Muscle layer of duodenum (tissue), 2 donors: ENCODE measurements at regions not wholly inside any gene's neighbourhood (a gene's known extent, or its start where the extent isn't known, plus 50 kb on each side); places are given as distances from the start of the nearest gene placed in this dataset.

Source experiments
- H3K27ac ChIP-seq: one replicate; pipeline ENCODE4 v1.7.0; 2013; ENCODE audit warnings: mild to moderate bottlenecking, low read length
- H3K27me3 ChIP-seq: one replicate; pipeline ENCODE4 v1.7.0; 2013; ENCODE audit warnings: low read depth, mild to moderate bottlenecking, control low read depth, low read length
- H3K36me3 ChIP-seq, 2 donors: one replicate each; pipeline ENCODE4 v1.7.0; 2013; ENCODE audit warnings: low read length in 2 of 2, control low read depth in 1 of 2, mild to moderate bottlenecking in 1 of 2; ENCODE audit not compliant: insufficient read depth in 2 of 2, control insufficient read depth in 1 of 2
- H3K4me1 ChIP-seq, 2 donors: one replicate each; pipeline ENCODE4 v1.7.0; 2013; ENCODE audit warnings: low read length in 2 of 2, mild to moderate bottlenecking in 2 of 2, control low read depth in 1 of 2, moderate library complexity in 1 of 2; ENCODE audit not compliant: insufficient read depth in 2 of 2, control insufficient read depth in 1 of 2
- H3K4me3 ChIP-seq, 2 donors: one replicate each; pipeline ENCODE4 v1.7.0; 2013; ENCODE audit warnings: low read length in 2 of 2, low read depth in 1 of 2, mild to moderate bottlenecking in 1 of 2
- H3K9me3 ChIP-seq, 2 donors: one replicate each; pipeline ENCODE4 v1.7.0; 2013; ENCODE audit warnings: low read length in 2 of 2, control low read depth in 1 of 2, mild to moderate bottlenecking in 1 of 2; ENCODE audit not compliant: control insufficient read depth in 1 of 2
- donor health status: healthy.

DNA sequence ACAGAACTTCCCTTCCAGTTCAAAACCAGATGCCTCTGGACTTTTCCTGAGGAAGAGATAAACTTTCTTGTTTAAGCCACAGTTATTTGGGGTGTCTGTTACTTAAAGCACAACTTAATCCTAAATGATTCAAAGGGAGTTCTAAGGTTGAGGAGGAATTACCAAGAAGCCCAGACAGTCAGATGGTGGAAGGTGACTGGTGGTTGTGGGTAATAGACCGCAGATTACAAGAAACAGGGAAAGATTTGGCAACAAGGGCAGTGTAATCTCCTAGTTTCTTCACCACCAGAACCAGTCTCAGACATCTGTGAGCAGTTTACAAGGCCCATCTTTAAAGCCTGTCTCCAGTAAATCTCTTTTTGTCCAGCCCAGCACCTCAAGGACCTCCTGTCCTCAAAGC, 130.1 kb upstream of the CTTNBP2NL start:
- H3K27ac ChIP-seq, result no peak overlapping the region
- H3K4me1 ChIP-seq, result peaks cover 6 to 10% of the 10 kb centered on the region in 2 donors
- H3K27me3 ChIP-seq, result no peaks in the 10 kb centered on the region
- H3K36me3 ChIP-seq, result no peaks in the 10 kb centered on the region
- H3K4me3 ChIP-seq, result no peak overlapping the region
- peaks cover 0 to 5% of the 10 kb centered on the region in 2 donors for H3K9me3 ChIP-seq

DNA sequence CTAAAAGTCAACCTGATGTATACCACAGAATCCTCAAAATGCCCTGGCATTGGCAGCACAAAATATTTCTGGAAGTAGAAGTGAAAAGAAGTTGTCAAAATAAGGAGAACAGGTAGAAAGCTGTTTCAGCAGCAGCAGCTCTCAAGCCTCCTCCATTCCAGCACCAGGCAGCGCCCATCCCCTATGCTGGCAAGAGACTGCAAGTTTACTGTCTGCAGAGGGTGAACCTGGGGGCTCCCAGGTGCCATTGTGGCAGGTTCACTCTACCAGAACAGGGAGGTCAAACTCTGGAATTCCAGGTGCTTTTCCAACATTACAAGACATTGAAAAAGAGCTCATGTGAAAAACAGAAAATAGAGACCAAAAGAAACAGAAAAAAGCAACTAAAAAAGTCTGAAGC, 128.8 kb upstream of the CTTNBP2NL start:
- H3K4me1 ChIP-seq, result peaks cover 6 to 10% of the 10 kb centered on the region in 2 donors
- no peak overlapping the region for H3K4me3 ChIP-seq

DNA sequence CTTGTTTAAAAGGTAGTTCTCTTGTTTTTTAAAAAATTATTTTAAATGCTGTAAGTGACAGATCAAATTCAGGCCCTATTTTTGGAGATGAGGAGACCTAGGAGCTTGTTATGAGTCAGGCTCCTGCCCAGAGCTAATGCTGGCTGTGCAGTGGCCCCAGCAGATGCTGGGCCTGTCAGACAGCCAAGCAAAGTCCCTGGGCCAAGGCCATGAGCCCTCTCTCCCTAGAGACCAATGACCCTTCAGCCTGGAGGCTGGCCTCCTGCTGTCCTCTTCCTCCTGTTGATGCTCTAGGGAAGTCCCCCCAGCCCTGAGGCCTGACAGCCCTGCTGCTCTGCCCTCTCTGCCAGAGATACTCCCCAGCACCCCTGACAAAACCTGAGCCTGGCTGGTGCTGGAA, 128.1 kb upstream of the CTTNBP2NL start:
- H3K27me3 ChIP-seq, result no peaks in the 10 kb centered on the region
- no peak overlapping the region for H3K4me3 ChIP-seq
- H3K4me1 ChIP-seq, result peaks cover 10 to 11% of the 10 kb centered on the region in 2 donors
- H3K27ac ChIP-seq, result no peak overlapping the region
- no peaks in the 10 kb centered on the region for H3K36me3 ChIP-seq
- peaks cover 0 to 5% of the 10 kb centered on the region in 2 donors for H3K9me3 ChIP-seq

More for the DNA sequence above, 128.8 kb upstream of the CTTNBP2NL start:
- Histone ChIP-seq H3K27ac (no peak overlapping the region), H3K27me3 (no peaks in the 10 kb centered on the region), H3K9me3 (peaks cover 0 to 5% of the 10 kb centered on the region in 2 donors), H3K36me3 (no peaks in the 10 kb centered on the region)

DNA sequence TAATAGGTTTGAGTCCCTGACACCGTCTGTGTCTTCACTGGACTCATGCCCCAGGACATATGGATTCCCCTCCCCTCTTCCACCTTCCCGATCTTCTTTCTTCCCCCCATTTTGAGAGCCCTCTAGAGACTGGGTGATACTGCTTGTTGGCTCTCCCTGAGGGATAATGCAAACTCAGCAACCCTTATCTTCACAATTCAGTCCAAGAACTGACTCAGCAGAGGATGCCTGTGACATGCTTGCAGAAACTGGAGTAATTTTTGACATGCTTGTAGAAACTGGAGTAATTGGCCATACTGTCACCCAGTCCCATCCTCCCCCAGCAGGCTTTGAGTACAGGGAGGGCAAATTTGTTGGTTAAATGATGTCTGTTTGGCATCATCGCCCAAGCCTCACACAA, 127.6 kb upstream of the CTTNBP2NL start:
- H3K4me1 ChIP-seq, result peaks cover 8 to 11% of the 10 kb centered on the region in 2 donors
- peaks cover 0 to 5% of the 10 kb centered on the region in 2 donors for H3K9me3 ChIP-seq
- no peaks in the 10 kb centered on the region for H3K27me3 ChIP-seq
- H3K36me3 ChIP-seq, result no peaks in the 10 kb centered on the region
- no peak overlapping the region for H3K4me3 ChIP-seq
- H3K27ac ChIP-seq, result no peak overlapping the region

DNA sequence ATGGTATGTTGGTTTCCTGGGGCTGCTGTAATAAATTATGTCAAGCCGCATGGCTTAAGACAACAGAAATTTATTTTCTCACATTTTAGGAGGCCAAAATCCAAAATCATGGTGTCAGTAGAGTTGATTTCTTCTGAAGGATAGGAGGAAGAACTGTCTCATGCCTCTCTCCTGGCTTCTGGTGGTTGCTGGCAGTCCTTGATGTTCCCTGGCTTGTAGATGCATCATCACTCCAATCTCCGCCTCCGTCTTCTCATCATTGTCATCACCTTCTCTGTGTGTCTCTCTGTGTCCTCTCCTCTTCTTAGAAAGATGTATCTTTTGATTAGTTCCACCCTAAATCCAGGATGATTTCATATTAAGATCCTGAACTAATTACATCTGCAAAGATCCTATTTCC, 124.7 kb upstream of the CTTNBP2NL start:
- H3K27me3 ChIP-seq, result no peaks in the 10 kb centered on the region
- H3K4me3 ChIP-seq, result no peak overlapping the region
- peaks cover 0 to 5% of the 10 kb centered on the region in 2 donors for H3K9me3 ChIP-seq
- no peak overlapping the region for H3K27ac ChIP-seq
- H3K4me1 ChIP-seq, result peaks cover 0 to 5% of the 10 kb centered on the region in 2 donors
- H3K36me3 ChIP-seq, result no peaks in the 10 kb centered on the region

DNA sequence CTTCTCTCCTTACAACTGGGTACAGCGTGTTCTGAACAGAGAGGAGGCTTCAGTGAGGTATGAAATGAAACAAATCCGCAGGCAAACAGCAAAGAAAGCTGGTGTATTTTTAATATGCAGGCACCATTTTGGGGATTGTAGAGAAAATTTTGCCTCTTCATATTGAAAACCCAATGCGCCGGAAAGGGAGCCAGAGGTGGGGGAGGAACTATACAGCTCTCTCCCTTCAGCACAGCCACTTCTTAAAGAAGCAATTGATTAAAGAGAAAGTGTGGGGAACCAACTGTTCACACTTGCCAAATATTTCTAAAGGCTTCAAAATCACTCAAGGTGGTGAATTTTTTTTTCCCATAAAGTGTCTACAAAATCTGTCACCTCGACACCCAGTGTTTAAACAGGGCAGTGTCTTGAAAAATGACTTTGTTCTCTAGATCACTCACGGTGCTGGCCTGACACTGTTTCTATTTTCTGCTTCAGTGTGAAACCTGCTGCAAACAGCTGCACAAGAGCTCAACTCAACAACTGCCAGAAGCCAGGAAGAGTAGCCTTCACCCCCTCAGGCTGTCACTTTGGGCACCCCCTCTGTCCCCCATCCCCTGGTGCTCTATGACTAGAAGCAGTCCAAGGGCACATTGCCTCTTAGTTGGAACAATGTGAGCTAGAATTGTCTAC, 123.8 kb upstream of the CTTNBP2NL start:
- Histone ChIP-seq H3K4me3 (no peak overlapping the region), H3K27me3 (no peaks in the 10 kb centered on the region), H3K27ac (no peak overlapping the region), H3K4me1 (peaks cover 0 to 5% of the 10 kb centered on the region in 2 donors), H3K36me3 (no peaks in the 10 kb centered on the region), H3K9me3 (peaks cover 0 to 5% of the 10 kb centered on the region in 2 donors)

DNA sequence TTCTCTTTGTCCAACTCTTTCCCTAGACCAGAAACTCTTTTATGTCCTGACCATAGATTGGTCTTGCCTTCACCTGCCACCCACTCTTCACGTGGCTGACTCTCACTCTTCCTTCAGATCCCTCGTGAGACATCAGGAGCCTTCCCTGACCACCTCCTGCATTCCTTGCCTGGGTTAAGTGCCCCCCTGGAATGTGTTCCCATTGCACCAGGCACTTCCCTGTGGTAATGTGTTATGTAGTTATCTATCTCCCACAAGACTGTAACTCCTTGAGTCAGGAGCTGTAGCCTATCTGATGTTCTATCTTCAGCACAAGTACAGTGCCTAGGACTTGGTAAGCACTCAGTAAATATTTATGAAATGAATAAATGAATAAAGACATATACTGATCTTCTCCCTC, 111.2 kb upstream of the CTTNBP2NL start:
- no peak overlapping the region for H3K4me3 ChIP-seq
- H3K36me3 ChIP-seq, result no peaks in the 10 kb centered on the region
- no peaks in the 10 kb centered on the region for H3K27me3 ChIP-seq
- no peaks in the 10 kb centered on the region for H3K4me1 ChIP-seq
- H3K27ac ChIP-seq, result no peak overlapping the region
- no peaks in the 10 kb centered on the region for H3K9me3 ChIP-seq

DNA sequence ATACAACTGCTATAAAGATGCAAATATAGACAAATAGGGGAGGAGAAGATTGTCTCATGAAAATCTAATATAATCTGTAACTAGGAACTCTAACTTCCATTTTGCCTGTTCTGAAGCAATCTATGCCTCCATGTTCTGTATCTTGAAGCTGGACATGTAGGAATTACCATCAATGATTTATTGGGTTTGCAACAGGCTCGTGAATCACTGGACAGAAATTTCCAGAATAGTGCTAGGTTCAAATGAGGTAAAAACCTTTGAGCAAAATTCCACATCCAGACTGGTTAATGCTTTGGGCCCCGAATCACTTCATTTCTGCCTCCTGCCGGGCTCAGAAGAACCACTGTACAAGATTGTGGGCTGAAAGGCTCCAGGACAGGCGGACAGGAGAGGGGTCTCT, 110.7 kb upstream of the CTTNBP2NL start:
- Histone ChIP-seq H3K4me1 (no peaks in the 10 kb centered on the region), H3K27ac (no peak overlapping the region), H3K4me3 (no peak overlapping the region), H3K36me3 (no peaks in the 10 kb centered on the region), H3K27me3 (no peaks in the 10 kb centered on the region), H3K9me3 (no peaks in the 10 kb centered on the region)

DNA sequence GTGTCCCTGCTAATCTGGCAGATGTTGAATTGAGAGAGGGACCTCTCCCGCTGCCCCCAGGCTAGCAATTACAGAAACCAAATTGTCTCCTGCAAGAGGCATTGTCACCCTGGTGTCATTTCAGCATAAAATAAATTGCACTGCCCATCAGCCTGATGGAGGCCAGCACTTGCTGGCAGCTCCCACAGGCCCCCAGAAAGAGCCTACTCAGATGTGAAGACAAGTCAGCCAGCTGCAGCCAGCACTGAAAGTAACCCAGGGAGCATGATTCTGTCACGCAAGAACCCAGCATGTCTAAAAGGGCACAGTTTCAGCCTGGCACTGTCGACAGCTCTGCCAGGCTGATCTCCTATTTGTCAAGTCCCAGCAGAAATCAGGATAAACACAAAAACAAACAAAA, 110.3 kb upstream of the CTTNBP2NL start:
- Histone ChIP-seq H3K9me3 (no peaks in the 10 kb centered on the region), H3K4me3 (no peak overlapping the region), H3K36me3 (no peaks in the 10 kb centered on the region), H3K27me3 (no peaks in the 10 kb centered on the region), H3K4me1 (no peaks in the 10 kb centered on the region), H3K27ac (no peak overlapping the region)

DNA sequence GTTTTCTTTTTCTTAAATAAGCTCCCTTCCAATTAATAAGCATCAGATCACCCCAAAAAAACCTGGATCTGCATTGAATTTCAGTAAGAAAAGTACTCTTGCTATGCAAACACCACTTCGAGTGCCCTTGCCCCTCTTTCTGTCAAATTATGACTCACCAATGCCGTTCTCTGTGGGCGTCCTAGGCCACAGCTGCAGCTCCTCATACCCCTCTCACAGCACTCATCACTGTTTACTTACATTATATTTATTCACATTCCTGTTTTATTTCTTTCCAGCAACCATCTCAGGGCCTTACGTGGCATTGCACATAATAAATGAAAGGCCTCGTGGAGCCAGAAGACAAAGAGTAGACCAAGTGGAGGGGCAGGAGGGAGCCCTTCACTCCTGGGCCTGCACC, 99.1 kb upstream of the CTTNBP2NL start:
- H3K9me3 ChIP-seq, result peaks cover 0 to 6% of the 10 kb centered on the region in 2 donors

DNA sequence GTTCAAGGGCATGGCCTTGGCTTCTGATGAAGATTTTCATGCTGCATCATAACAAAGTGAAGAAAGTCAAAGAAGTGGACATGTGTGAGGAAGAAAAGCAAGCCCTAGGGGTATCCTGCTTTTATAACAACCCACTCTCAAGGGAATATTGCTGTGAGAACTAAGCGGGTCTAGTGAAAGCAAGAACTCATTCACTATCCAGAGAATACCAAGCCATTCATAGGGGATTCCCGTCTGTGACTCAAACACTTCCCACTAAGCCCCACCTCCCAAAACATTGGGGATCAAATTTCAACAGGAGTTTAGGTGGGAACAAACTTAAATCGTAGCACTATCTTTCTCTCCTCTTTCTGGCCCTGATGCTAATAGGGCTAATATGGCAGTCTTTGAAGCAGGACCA, 98.5 kb upstream of the CTTNBP2NL start:
- Histone ChIP-seq H3K27ac (no peak overlapping the region), H3K4me3 (no peak overlapping the region), H3K36me3 (no peaks in the 10 kb centered on the region), H3K27me3 (no peaks in the 10 kb centered on the region), H3K9me3 (peaks cover 0 to 6% of the 10 kb centered on the region in 2 donors), H3K4me1 (no peaks in the 10 kb centered on the region)

More for the DNA sequence above, 99.1 kb upstream of the CTTNBP2NL start:
- Histone ChIP-seq H3K27me3 (no peaks in the 10 kb centered on the region), H3K27ac (no peak overlapping the region), H3K4me1 (no peaks in the 10 kb centered on the region), H3K36me3 (no peaks in the 10 kb centered on the region), H3K4me3 (no peak overlapping the region)

DNA sequence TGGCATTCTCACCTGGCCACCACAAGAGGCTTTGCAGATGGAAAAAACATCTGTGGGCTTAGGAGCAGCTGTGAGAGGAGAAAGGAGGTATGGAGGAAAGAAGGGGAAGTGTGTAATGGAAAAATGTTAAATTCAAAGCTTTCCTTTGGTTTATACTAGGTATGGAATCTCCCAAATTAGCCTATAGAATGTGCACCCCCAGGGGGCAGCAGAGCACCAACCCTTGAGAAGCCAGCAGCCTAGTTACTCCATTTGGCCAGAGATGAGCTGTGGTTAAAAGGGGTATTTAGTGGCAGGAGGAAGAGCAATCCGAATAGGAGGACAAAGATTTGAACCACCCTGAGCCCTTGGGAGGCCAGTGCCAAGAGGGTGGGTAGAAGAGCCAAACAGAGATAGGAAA, 97.5 kb upstream of the CTTNBP2NL start:
- Histone ChIP-seq H3K9me3 (peaks cover 0 to 6% of the 10 kb centered on the region in 2 donors), H3K27me3 (no peaks in the 10 kb centered on the region), H3K36me3 (no peaks in the 10 kb centered on the region), H3K4me1 (no peaks in the 10 kb centered on the region), H3K27ac (no peak overlapping the region), H3K4me3 (no peak overlapping the region)
